RWPE2 (cell line): ENCODE measurements at regions not wholly inside any gene's neighbourhood (a gene's known extent, or its start where the extent isn't known, plus 50 kb on each side); places are given as distances from the start of the nearest gene placed in this dataset.

ENCODE experiments used
- ATAC-seq: fragments of 200-7000 bp; cut with Tn5 transposase; 3 replicates; pipeline ENCODE4 v1.9.1; 2021; ENCODE audit warnings: low read depth
- DNase-seq: peaks from one replicate; pipeline ENCODE4 v3.0.0-alpha.2; 2020; ENCODE audit warnings: low spot score
- H3K27ac ChIP-seq: fragments of 450-650 bp; 2 replicates; pipeline ENCODE4 v1.5.1; 2017; ENCODE audit warnings: mild to moderate bottlenecking; ENCODE audit not compliant: poor library complexity, severe bottlenecking
- H3K27me3 ChIP-seq: fragments of 250-450 bp; sonication (Bioruptor Pico); 2 replicates; pipeline ENCODE4 v1.5.1; 2021; ENCODE audit warnings: mild to moderate bottlenecking, moderate library complexity; ENCODE audit not compliant: insufficient read depth, poor library complexity, severe bottlenecking
- H3K36me3 ChIP-seq: fragments of 250-450 bp; sonication (Bioruptor Pico); 2 replicates; pipeline ENCODE4 v1.5.1; 2020; ENCODE audit warnings: low read depth, mild to moderate bottlenecking, moderate library complexity
- H3K4me1 ChIP-seq: fragments of 250-450 bp; sonication (Bioruptor Pico); 2 replicates; pipeline ENCODE4 v1.5.1; 2021; ENCODE audit warnings: mild to moderate bottlenecking, moderate library complexity; ENCODE audit not compliant: insufficient read depth, poor library complexity, severe bottlenecking
- H3K4me3 ChIP-seq: fragments of 250-450 bp; sonication (Bioruptor Pico); 2 replicates; pipeline ENCODE4 v1.5.1; 2021; ENCODE audit warnings: mild to moderate bottlenecking, moderate library complexity; ENCODE audit not compliant: severe bottlenecking
- H3K9me3 ChIP-seq: fragments of 250-450 bp; sonication (Bioruptor Pico); 2 replicates; pipeline ENCODE4 v1.5.1; 2021; ENCODE audit warnings: mild to moderate bottlenecking, moderate library complexity; ENCODE audit not compliant: severe bottlenecking
- TF ChIP-seq, protein P1 (sequence below): fragments of 450-650 bp; IDR thresholded peaks from one replicate; pipeline ENCODE4 v1.5.1; 2017; ENCODE audit warnings: mild to moderate bottlenecking, moderate library complexity; ENCODE audit not compliant: poor library complexity, severe bottlenecking

DNA sequence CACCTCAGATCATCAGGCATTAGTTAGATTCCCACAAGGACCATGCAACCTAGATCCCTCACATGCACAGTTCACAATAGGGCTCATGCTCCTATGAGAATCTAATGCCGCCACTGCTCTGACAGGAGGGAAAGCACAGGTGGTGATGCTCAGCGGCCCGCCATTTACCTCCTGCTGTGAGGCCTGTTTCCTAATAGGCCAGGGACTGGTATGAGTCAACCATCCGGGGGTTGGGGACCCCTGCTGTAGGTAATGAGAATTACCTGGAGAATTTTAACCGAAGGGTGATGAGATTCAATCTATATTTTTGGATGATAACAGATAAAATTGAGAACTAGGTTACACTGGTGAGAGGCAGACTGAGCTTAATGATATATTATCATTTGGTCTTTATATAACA is 101.4 kb downstream of the LACC1 start:
- DNase-seq (no peak), ATAC-seq (no peak)
- Histone ChIP-seq H3K36me3 (no peaks in the 10 kb centered on the region), H3K27ac (no peak overlapping the region), H3K9me3 (no peaks in the 10 kb centered on the region), H3K4me1 (peaks cover 2% of the 10 kb centered on the region), H3K4me3 (no peak overlapping the region), H3K27me3 (no peaks in the 10 kb centered on the region)
- TF ChIP-seq, protein P1, sequence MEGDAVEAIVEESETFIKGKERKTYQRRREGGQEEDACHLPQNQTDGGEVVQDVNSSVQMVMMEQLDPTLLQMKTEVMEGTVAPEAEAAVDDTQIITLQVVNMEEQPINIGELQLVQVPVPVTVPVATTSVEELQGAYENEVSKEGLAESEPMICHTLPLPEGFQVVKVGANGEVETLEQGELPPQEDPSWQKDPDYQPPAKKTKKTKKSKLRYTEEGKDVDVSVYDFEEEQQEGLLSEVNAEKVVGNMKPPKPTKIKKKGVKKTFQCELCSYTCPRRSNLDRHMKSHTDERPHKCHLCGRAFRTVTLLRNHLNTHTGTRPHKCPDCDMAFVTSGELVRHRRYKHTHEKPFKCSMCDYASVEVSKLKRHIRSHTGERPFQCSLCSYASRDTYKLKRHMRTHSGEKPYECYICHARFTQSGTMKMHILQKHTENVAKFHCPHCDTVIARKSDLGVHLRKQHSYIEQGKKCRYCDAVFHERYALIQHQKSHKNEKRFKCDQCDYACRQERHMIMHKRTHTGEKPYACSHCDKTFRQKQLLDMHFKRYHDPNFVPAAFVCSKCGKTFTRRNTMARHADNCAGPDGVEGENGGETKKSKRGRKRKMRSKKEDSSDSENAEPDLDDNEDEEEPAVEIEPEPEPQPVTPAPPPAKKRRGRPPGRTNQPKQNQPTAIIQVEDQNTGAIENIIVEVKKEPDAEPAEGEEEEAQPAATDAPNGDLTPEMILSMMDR: no peak

DNA sequence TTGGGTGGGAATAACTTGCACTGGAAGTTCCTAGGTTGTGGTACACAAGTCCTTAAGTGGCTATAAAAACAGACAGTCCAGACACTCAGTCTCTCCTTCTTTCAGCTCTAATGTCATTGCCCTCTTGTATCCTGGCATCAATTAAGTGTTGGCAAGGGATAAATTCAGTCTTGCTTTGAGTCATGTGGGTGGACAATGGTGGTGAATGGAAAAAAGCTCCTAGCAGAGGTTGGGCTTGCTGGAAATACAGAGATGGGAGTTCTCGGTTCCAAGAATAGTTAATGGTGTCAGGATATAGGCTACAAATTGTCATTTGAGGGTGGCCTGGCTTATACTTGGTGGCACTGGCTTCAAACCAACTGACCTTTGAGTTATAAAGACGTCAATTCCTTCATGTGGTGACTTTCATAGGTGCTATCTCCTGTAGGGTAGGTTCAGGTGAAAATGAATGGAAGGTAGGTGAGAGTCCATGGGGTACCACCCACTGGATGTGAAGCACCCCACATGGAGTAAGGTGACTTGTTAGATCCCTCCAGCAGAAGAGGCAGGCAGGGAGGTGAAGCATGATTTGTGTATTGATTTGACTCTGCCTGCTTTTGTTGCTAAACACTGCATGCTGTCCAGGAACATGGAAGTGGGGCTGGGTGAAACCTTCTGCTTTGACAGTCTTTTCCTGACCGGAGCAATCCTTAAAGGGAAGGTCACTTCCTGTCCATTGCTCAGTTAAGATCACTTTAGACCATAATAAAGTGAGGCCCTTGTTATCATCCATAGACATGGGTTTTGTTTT is 102.0 kb downstream of the LACC1 start:
- TF ChIP-seq, protein P1: no peak
- no peak for ATAC-seq
- H3K27ac ChIP-seq: no peak overlapping the region

DNA sequence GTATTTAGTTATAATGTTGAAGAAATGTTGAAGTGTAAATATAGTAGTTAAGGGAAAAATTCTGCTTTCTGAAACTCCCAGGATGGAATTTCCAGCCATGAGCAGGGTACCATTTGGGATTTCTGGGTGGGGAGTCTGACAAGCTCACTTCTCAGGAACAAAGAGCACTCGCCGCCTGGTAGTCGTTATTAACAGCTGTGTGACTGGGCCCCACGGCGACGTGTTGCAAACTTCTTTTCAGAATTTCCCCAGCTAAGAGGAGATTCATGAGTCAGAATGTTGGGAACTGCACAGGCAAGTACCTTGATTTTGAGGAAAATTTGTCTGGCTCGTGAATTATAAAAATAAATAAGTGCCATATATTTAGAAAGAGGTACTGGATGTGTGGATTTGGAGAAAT is 103.7 kb downstream of the LACC1 start:
- no peaks in the 10 kb centered on the region for H3K9me3 ChIP-seq
- no peaks in the 10 kb centered on the region for H3K27me3 ChIP-seq
- ATAC-seq (no peak), DNase-seq (no peak)
- no peaks in the 10 kb centered on the region for H3K36me3 ChIP-seq
- H3K27ac ChIP-seq: no peak overlapping the region
- no peaks in the 10 kb centered on the region for H3K4me1 ChIP-seq
- H3K4me3 ChIP-seq: no peak overlapping the region
- TF ChIP-seq, protein P1: no peak

More for the DNA sequence above, 102.0 kb downstream of the LACC1 start:
- no peak overlapping the region for H3K4me3 ChIP-seq
- H3K36me3 ChIP-seq: no peaks in the 10 kb centered on the region
- H3K27me3 ChIP-seq: no peaks in the 10 kb centered on the region
- H3K9me3 ChIP-seq: no peaks in the 10 kb centered on the region
- no peak for DNase-seq
- no peaks in the 10 kb centered on the region for H3K4me1 ChIP-seq

DNA sequence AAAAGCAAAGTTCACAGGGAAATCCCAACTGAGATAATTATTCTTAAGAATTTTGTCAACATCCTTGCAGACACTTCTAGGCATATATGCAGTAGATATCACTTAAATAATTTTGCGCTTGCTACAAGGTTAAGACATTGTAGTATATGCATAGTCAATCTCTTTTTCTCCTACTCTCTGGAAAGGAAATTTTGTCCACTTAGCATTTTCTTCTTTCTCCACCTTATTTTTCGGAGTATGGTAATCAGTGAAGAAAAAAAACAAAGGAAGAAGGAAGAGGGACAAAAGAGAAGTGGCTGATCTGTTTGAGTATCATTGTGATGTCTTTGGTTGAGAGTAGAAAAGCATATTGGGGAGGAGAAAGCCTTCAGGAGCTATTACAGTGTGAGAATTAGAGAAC is 104.6 kb downstream of the LACC1 start:
- ATAC-seq (no peak), DNase-seq (no peak)
- TF ChIP-seq, protein P1: no peak
- Histone ChIP-seq H3K9me3 (no peaks in the 10 kb centered on the region), H3K36me3 (no peaks in the 10 kb centered on the region), H3K4me1 (no peaks in the 10 kb centered on the region), H3K27ac (no peak overlapping the region), H3K27me3 (no peaks in the 10 kb centered on the region), H3K4me3 (no peak overlapping the region)

DNA sequence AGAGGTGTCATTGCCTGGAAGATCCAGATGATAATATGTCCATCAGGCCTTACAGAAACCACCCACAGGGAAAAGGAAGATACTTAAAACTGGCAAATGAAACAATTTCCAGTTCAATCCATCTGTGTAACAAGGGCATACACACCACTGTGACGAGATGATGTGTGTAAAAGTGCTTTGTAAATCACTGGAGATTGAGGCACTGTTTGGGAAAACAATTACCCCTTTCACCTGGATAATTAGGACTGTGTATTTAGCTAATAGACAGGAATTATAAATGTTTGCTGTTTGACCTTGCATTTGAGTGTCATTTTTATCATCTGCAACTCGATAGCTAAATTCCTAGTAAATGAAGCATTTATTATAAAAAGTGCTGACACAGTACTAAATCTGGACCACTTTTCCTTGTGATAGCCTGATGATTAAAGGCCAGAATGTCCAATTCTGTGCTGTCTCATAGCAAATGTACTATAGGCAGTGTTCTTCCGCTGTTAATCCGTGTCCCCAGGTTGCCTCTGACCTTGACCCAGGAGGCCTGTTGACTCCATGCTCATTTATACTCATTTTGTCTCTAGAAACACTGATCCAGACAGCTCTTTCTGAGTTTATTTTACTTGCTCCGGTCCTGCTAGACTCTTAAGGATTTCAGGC is 105.8 kb downstream of the LACC1 start:
- TF ChIP-seq, protein P1: no peak
- Histone ChIP-seq H3K4me3 (no peak overlapping the region), H3K27ac (no peak overlapping the region), H3K9me3 (no peaks in the 10 kb centered on the region), H3K36me3 (no peaks in the 10 kb centered on the region), H3K27me3 (no peaks in the 10 kb centered on the region), H3K4me1 (no peaks in the 10 kb centered on the region)
- ATAC-seq (no peak), DNase-seq (no peak)
